Endothelial cell of umbilical vein (primary cell): ENCODE measurements at regions not wholly inside any gene's neighbourhood (a gene's known extent, or its start where the extent isn't known, plus 50 kb on each side); places are given as distances from the start of the nearest gene placed in this dataset.

Source experiments
- BruUV-seq: library from RNA; stranded (reverse); fragments of 400-500 nt; replicated peaks from 2 replicates; lab custom pipeline; 2021; lab: Mats Ljungman, UMichigan
- CTCF ChIA-PET: fragments of 300-600, 350-600 bp; sonication (Branson Sonifier 250); formaldehyde crosslinking; loops from one replicate; lab custom pipeline; 2021; ENCODE audit warnings: antibody characterized with exemption, inconsistent platforms; lab: Charles Lee
- POLR2A ChIA-PET: fragments of 300-600, 350-600 bp; sonication (Branson Sonifier 250); formaldehyde crosslinking; loops from one replicate; lab custom pipeline; 2021; ENCODE audit warnings: antibody characterized with exemption, inconsistent platforms; lab: Charles Lee
- DNase-seq: peaks from one replicate; pipeline ENCODE4 v3.0.0-alpha.2; 2011; ENCODE audit warnings: low read depth, low spot score
- FAIRE-seq: peaks from 2 replicates; lab custom pipeline; 2011; peaks lifted over from hg19 to GRCh38; lab: Jason Lieb, UNC
- H2AFZ ChIP-seq: 2 replicates; pipeline ENCODE4 v1.6.0; 2012; ENCODE audit warnings: low read depth, low read length, control low read depth, inconsistent platforms
- H3K27ac ChIP-seq: 2 replicates; pipeline ENCODE4 v1.5.1; 2011; ENCODE audit warnings: low read depth, mild to moderate bottlenecking, control low read depth, low read length, moderate library complexity; ENCODE audit not compliant: insufficient read depth
- H3K27me3 ChIP-seq, 2 experiments: 2 replicates each; pipeline versions ENCODE4 v1.6.0 to v1.6.1; 2011; ENCODE audit warnings: low read length in 2 of 2, mixed read lengths in 1 of 2; ENCODE audit not compliant: control insufficient read depth in 2 of 2, insufficient read depth in 2 of 2
- H3K36me3 ChIP-seq, 2 experiments: 2 replicates in 1 of 2; 3 replicates in 1 of 2; pipeline ENCODE4 v1.5.1; 2011; ENCODE audit warnings: low read length in 2 of 2, mild to moderate bottlenecking in 1 of 2, moderate library complexity in 1 of 2; ENCODE audit not compliant: control insufficient read depth in 2 of 2, insufficient read depth in 2 of 2; ENCODE audit errors: extremely low read depth in 1 of 2
- H3K4me1 ChIP-seq: 3 replicates; pipeline ENCODE4 v1.5.1; 2011; ENCODE audit warnings: mild to moderate bottlenecking, low read length; ENCODE audit not compliant: control insufficient read depth, insufficient read depth; ENCODE audit errors: extremely low read depth
- H3K4me2 ChIP-seq: 2 replicates; pipeline ENCODE4 v1.6.1; 2011; ENCODE audit warnings: low read length, control low read depth, mixed read lengths; ENCODE audit not compliant: insufficient read depth
- H3K4me3 ChIP-seq, 3 experiments: fragments of 200-600 bp in 1 of 3; sonication (generic), shearing (Covaris generic) in 1 of 3; replicated peaks in 1 of 3; 2 replicates each; pipeline ENCODE4 v1.5.1; 2011 to 2016; ENCODE audit warnings: control low read depth in 3 of 3, low read length in 3 of 3, mild to moderate bottlenecking in 2 of 3, inconsistent platforms in 1 of 3, low read depth in 1 of 3, moderate library complexity in 1 of 3; ENCODE audit not compliant: insufficient read depth in 1 of 3
- H3K79me2 ChIP-seq: 2 replicates; pipeline ENCODE4 v1.6.0; 2012; ENCODE audit warnings: low read length, inconsistent platforms; ENCODE audit not compliant: control insufficient read depth, insufficient read depth
- H3K9ac ChIP-seq: replicated peaks from 2 replicates; pipeline ENCODE3; 2011; ENCODE audit warnings: low read length, control low read depth; ENCODE audit not compliant: insufficient read depth; ENCODE audit errors: extremely low read depth
- H3K9me1 ChIP-seq: replicated peaks from 3 replicates; pipeline ENCODE4 v1.6.0; 2011; ENCODE audit warnings: mild to moderate bottlenecking, low read length; ENCODE audit not compliant: control insufficient read depth, insufficient read depth; ENCODE audit errors: extremely low read depth
- H3K9me3 ChIP-seq: replicated peaks from 2 replicates; pipeline ENCODE4 v1.5.1; 2012; ENCODE audit warnings: low read length, inconsistent platforms; ENCODE audit not compliant: control insufficient read depth, insufficient read depth
- H4K20me1 ChIP-seq: replicated peaks from 2 replicates; pipeline ENCODE3; 2011; ENCODE audit warnings: mild to moderate bottlenecking, low read length; ENCODE audit not compliant: control insufficient read depth, insufficient read depth; ENCODE audit errors: extremely low read depth
- EZH2 ChIP-seq: IDR thresholded peaks from 2 replicates; pipeline ENCODE4 v1.6.1; 2012; ENCODE audit warnings: borderline replicate concordance, low read depth, mild to moderate bottlenecking, moderate library complexity, low read length, inconsistent platforms; ENCODE audit not compliant: severe bottlenecking
- FOS ChIP-seq: IDR thresholded peaks from 2 replicates; pipeline ENCODE4 v1.6.1; 2011; ENCODE audit warnings: mild to moderate bottlenecking, low read length, moderate library complexity, borderline replicate concordance; ENCODE audit not compliant: insufficient read depth
- GATA2 ChIP-seq: IDR thresholded peaks from 2 replicates; pipeline ENCODE4 v1.7.0; 2011; ENCODE audit warnings: low read depth, mild to moderate bottlenecking, moderate library complexity, mixed read lengths, low read length; ENCODE audit not compliant: insufficient read length, insufficient read depth
- JUN ChIP-seq: IDR thresholded peaks from 2 replicates; pipeline ENCODE4 v1.6.1; 2011; ENCODE audit warnings: borderline replicate concordance, low read depth; ENCODE audit not compliant: insufficient read length, insufficient read depth
- MAX ChIP-seq: IDR thresholded peaks from 2 replicates; pipeline ENCODE4 v1.6.1; 2011; ENCODE audit not compliant: insufficient read depth, insufficient read length
- MYC ChIP-seq: IDR thresholded peaks from one replicate; pipeline ENCODE4 v1.6.1; 2011; ENCODE audit warnings: mild to moderate bottlenecking, low read depth, low read length
- POLR2AphosphoS5 ChIP-seq: IDR thresholded peaks from 2 replicates; pipeline ENCODE4 v1.6.1; 2012; ENCODE audit warnings: low read depth, mild to moderate bottlenecking, control low read depth, low read length, moderate library complexity; ENCODE audit not compliant: insufficient read depth
- dilution Hi-C: fragments of 300-500 bp; cut with MboI; formaldehyde crosslinking; loops from one replicate; pipeline ENCODE4 v1.15.0; 2019; ENCODE audit warnings: low sequenced_read_pairs; ENCODE audit not compliant: extremely low pct_ligation_motif_present
- intact Hi-C: fragments of 100-400 bp; cut with micrococcal nuclease; formaldehyde crosslinking; loops from one replicate; pipeline ENCODE4 v1.10.0; 2022
- TF ChIP-seq, protein P1 (sequence below), 2 donors: IDR thresholded peaks; 1 replicate in 1 of 2; 2 replicates in 1 of 2; pipeline ENCODE4 v1.5.1; 2011; ENCODE audit warnings: low read length in 2 of 2, mild to moderate bottlenecking in 2 of 2, moderate library complexity in 2 of 2, control low read depth in 1 of 2, inconsistent platforms in 1 of 2, low read depth in 1 of 2; ENCODE audit not compliant: insufficient read depth in 1 of 2; ENCODE audit errors: extremely low read depth in 1 of 2

- no peaks in the 10 kb centered on the region for H3K79me2 ChIP-seq
- H3K9me3 ChIP-seq, result no peaks in the 10 kb centered on the region
- TF ChIP-seq GATA2, result no peak
- no peak for TF ChIP-seq FOS
- TF ChIP-seq MAX, result no peak
- TF ChIP-seq POLR2AphosphoS5, result no peak
- no peak for TF ChIP-seq JUN
- no peak for TF ChIP-seq MYC
- TF ChIP-seq EZH2, result no peak
- TF ChIP-seq, protein P1, sequence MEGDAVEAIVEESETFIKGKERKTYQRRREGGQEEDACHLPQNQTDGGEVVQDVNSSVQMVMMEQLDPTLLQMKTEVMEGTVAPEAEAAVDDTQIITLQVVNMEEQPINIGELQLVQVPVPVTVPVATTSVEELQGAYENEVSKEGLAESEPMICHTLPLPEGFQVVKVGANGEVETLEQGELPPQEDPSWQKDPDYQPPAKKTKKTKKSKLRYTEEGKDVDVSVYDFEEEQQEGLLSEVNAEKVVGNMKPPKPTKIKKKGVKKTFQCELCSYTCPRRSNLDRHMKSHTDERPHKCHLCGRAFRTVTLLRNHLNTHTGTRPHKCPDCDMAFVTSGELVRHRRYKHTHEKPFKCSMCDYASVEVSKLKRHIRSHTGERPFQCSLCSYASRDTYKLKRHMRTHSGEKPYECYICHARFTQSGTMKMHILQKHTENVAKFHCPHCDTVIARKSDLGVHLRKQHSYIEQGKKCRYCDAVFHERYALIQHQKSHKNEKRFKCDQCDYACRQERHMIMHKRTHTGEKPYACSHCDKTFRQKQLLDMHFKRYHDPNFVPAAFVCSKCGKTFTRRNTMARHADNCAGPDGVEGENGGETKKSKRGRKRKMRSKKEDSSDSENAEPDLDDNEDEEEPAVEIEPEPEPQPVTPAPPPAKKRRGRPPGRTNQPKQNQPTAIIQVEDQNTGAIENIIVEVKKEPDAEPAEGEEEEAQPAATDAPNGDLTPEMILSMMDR (IDR thresholded peaks at IDR 0.05; ENCODE audit: extremely low read depth in 1 of 2, insufficient read depth in 1 of 2, low read depth in 1 of 2, low read length in 2 of 2), result no peak
- dilution Hi-C loops, result no loop called here
- H2AFZ ChIP-seq, result no peak overlapping the region
- ChIA-PET CTCF (interaction anchor here (0.6 to 1.5 kb wide), 2 partner anchors 11 to 148 kb away, joined by 3 to 4 read pairs; no protein-coding TSS in a partner anchor), POLR2A (no interaction called here)
- H3K27me3 ChIP-seq, result no peaks in the 10 kb centered on the region
- H3K27ac ChIP-seq, result no peak overlapping the region
- H3K4me2 ChIP-seq, result no peak overlapping the region
- FAIRE-seq (no peak), DNase-seq (no peak)
- H3K9ac ChIP-seq, result no peak overlapping the region
- H3K36me3 ChIP-seq, result no peaks in the 10 kb centered on the region
- no peak overlapping the region for H3K4me3 ChIP-seq
- intact Hi-C loops, result no loop called here
- no peaks in the 10 kb centered on the region for H4K20me1 ChIP-seq
- H3K4me1 ChIP-seq, result no peaks in the 10 kb centered on the region
- no TSS peak for BruUV-seq
- no peaks in the 10 kb centered on the region for H3K9me1 ChIP-seq
These were observed 642.8 kb downstream of the TNS3 start for GRCh38 chr7:46939089-46939488.
